OCI-LY3 (cell line): ENCODE measurements at regions not wholly inside any gene's neighbourhood (a gene's known extent, or its start where the extent isn't known, plus 50 kb on each side); places are given as distances from the start of the nearest gene placed in this dataset.

Experiments used
- EZH2phosphoT487 ChIP-seq: fragments of 200-600 bp; shearing (Covaris generic); IDR thresholded peaks from 2 replicates; pipeline ENCODE4 v1.6.1; 2018; ENCODE audit warnings: antibody characterized with exemption, mixed run types, low read depth
- TF ChIP-seq, protein P1 (sequence below): fragments of 200-600, 300-600 bp; sonication (generic); IDR thresholded peaks from 2 replicates; pipeline ENCODE4 v1.5.1; 2014; ENCODE audit warnings: antibody characterized with exemption, low read length, low read depth

DNA sequence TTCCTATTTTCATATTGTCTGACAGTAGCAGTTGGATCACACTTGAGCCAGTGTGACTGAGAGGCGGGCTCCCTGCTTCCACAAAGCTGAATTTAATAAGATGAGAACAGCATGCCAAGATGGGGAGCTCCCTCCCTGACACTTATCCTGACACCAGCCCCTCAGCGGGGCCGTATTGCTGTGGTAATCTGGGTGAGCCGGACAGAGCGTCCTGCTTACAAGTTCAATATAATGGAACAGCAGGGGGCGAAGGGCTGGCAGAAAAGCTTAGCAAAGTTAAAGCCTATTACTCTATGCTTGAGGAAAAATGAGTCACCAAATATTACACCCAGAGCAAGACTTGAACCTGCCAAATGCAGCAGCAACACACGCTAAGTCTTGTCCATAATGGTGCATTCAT lies 163.8 kb upstream of the CMC1 start:
- TF ChIP-seq, protein P1, sequence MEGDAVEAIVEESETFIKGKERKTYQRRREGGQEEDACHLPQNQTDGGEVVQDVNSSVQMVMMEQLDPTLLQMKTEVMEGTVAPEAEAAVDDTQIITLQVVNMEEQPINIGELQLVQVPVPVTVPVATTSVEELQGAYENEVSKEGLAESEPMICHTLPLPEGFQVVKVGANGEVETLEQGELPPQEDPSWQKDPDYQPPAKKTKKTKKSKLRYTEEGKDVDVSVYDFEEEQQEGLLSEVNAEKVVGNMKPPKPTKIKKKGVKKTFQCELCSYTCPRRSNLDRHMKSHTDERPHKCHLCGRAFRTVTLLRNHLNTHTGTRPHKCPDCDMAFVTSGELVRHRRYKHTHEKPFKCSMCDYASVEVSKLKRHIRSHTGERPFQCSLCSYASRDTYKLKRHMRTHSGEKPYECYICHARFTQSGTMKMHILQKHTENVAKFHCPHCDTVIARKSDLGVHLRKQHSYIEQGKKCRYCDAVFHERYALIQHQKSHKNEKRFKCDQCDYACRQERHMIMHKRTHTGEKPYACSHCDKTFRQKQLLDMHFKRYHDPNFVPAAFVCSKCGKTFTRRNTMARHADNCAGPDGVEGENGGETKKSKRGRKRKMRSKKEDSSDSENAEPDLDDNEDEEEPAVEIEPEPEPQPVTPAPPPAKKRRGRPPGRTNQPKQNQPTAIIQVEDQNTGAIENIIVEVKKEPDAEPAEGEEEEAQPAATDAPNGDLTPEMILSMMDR = no peak
- no peak for TF ChIP-seq EZH2phosphoT487
